D721Med (cell line): ENCODE measurements at regions not wholly inside any gene's neighbourhood (a gene's known extent, or its start where the extent isn't known, plus 50 kb on each side); places are given as distances from the start of the nearest gene placed in this dataset.

Experiments used
- DNase-seq: peaks from one replicate; pipeline ENCODE4 v3.0.0; 2011; ENCODE audit warnings: low spot score; ENCODE audit not compliant: insufficient read length
- FAIRE-seq: peaks from 2 replicates; lab custom pipeline; 2011; peaks lifted over from hg19 to GRCh38; lab: Jason Lieb, UNC
- CTCF ChIP-seq: IDR thresholded peaks from 2 replicates; pipeline ENCODE4 v1.5.1; 2012; ENCODE audit warnings: mild to moderate bottlenecking, control low read depth; ENCODE audit not compliant: insufficient read depth; ENCODE audit errors: missing control alignments

GRCh38 chr7:131225619-131226513, 101.8 kb upstream of the MKLN1 start:
- DNase-seq (no peak), FAIRE-seq (no peak)
- no peak for TF ChIP-seq CTCF

GRCh38 chr7:131226514-131226865, 101.2 kb upstream of the MKLN1 start:
- TF ChIP-seq CTCF, result no peak
- DNase-seq (no peak), FAIRE-seq (no peak)

GRCh38 chr7:131231381-131232220, 96.1 kb upstream of the MKLN1 start:
- TF ChIP-seq CTCF, result no peak
- FAIRE-seq (no peak), DNase-seq (no peak)

- no peak for DNase-seq
- TF ChIP-seq CTCF, result no peak
- no peak for FAIRE-seq
Observed at GRCh38 chr7:131232768-131233167, 94.9 kb upstream of the MKLN1 start.

- DNase-seq (no peak), FAIRE-seq (no peak)
- no peak for TF ChIP-seq CTCF
Observed at GRCh38 chr7:131233193-131233592, 94.5 kb upstream of the MKLN1 start.

GRCh38 chr7:131234719-131235488, 92.8 kb upstream of the MKLN1 start:
- no peak for FAIRE-seq
- TF ChIP-seq CTCF, result no peak
- no peak for DNase-seq
